ENCODE measurements at regions not wholly inside any gene's neighbourhood (a gene's known extent, or its start where the extent isn't known, plus 50 kb on each side); places are given as distances from the start of the nearest gene placed in this dataset.

- in situ Hi-C loops (cut with MboI; ENCODE audit: low sequenced_read_pairs, unreplicated experiment): no loop called here
- DNase-seq (ENCODE audit: low spot score): no peak
- TF ChIP-seq CTCF (IDR thresholded peaks at IDR 0.05; ENCODE audit: borderline replicate concordance, control extremely low read depth, extremely low read depth, insufficient read depth, missing control alignments): no peak
Measured at GRCh38 chr4:22237846-22238494, 277.9 kb downstream of the ADGRA3 start.

- no peak for DNase-seq (ENCODE audit: low spot score)
- TF ChIP-seq CTCF (IDR thresholded peaks at IDR 0.05; ENCODE audit: borderline replicate concordance, control extremely low read depth, extremely low read depth, insufficient read depth, missing control alignments): no peak
- in situ Hi-C loops (cut with MboI; ENCODE audit: low sequenced_read_pairs, unreplicated experiment): no loop called here
Measured at GRCh38 chr4:22237155-22237751, 278.6 kb downstream of the ADGRA3 start.

GRCh38 chr4:22235698-22236097 is 280.2 kb downstream of the ADGRA3 start:
- TF ChIP-seq CTCF (IDR thresholded peaks at IDR 0.05; ENCODE audit: borderline replicate concordance, control extremely low read depth, extremely low read depth, insufficient read depth, missing control alignments): no peak
- no peak for DNase-seq (ENCODE audit: low spot score)
- in situ Hi-C loops (cut with MboI; ENCODE audit: low sequenced_read_pairs, unreplicated experiment): no loop called here

GRCh38 chr4:22233230-22233629 is 282.6 kb downstream of the ADGRA3 start:
- in situ Hi-C loops (cut with MboI; ENCODE audit: low sequenced_read_pairs, unreplicated experiment): no loop called here
- no peak for DNase-seq (ENCODE audit: low spot score)
- TF ChIP-seq CTCF (IDR thresholded peaks at IDR 0.05; ENCODE audit: borderline replicate concordance, control extremely low read depth, extremely low read depth, insufficient read depth, missing control alignments): no peak

GRCh38 chr4:22220965-22221364 is 272.4 kb upstream of the KCNIP4 start:
- no peak for TF ChIP-seq CTCF (IDR thresholded peaks at IDR 0.05; ENCODE audit: borderline replicate concordance, control extremely low read depth, extremely low read depth, insufficient read depth, missing control alignments)
- no peak for DNase-seq (ENCODE audit: low spot score)
- in situ Hi-C loops (cut with MboI; ENCODE audit: low sequenced_read_pairs, unreplicated experiment): no loop called here

- TF ChIP-seq CTCF (IDR thresholded peaks at IDR 0.05; ENCODE audit: borderline replicate concordance, control extremely low read depth, extremely low read depth, insufficient read depth, missing control alignments): no peak
- no peak for DNase-seq (ENCODE audit: low spot score)
- in situ Hi-C loops (cut with MboI; ENCODE audit: low sequenced_read_pairs, unreplicated experiment): no loop called here
Measured at GRCh38 chr4:22217480-22217879, 268.9 kb upstream of the KCNIP4 start.
